Islet of Langerhans (tissue), 1 donor: ENCODE measurements at regions not wholly inside any gene's neighbourhood (a gene's known extent, or its start where the extent isn't known, plus 50 kb on each side); places are given as distances from the start of the nearest gene placed in this dataset.

Experiments used
- FAIRE-seq: peaks from one replicate; lab custom pipeline; 2011; peaks lifted over from hg19 to GRCh38; lab: Jason Lieb, UNC

- no peak for FAIRE-seq
Measured at GRCh38 chr3:19093084-19093483, 55.2 kb upstream of the KCNH8 start.

GRCh38 chr3:19077388-19077787, 70.9 kb upstream of the KCNH8 start:
- FAIRE-seq = no peak

- no peak for FAIRE-seq
Measured at GRCh38 chr3:19075037-19075436, 73.3 kb upstream of the KCNH8 start.

GRCh38 chr3:19074257-19074900, 73.9 kb upstream of the KCNH8 start:
- FAIRE-seq = no peak

GRCh38 chr3:19073341-19074105, 74.8 kb upstream of the KCNH8 start:
- FAIRE-seq = no peak

GRCh38 chr3:19070325-19070724, 78.0 kb upstream of the KCNH8 start:
- FAIRE-seq = no peak

- no peak for FAIRE-seq
Measured at GRCh38 chr3:19065027-19065426, 83.3 kb upstream of the KCNH8 start.

GRCh38 chr3:19063936-19064335, 84.4 kb upstream of the KCNH8 start:
- no peak for FAIRE-seq

GRCh38 chr3:19060404-19060803, 87.9 kb upstream of the KCNH8 start:
- FAIRE-seq = no peak

GRCh38 chr3:19052874-19053273, 95.4 kb upstream of the KCNH8 start:
- no peak for FAIRE-seq

GRCh38 chr3:19046440-19046839, 101.9 kb upstream of the KCNH8 start:
- no peak for FAIRE-seq

GRCh38 chr3:19030522-19030839, 117.8 kb upstream of the KCNH8 start:
- no peak for FAIRE-seq

- no peak for FAIRE-seq
Measured at GRCh38 chr3:19029837-19030521, 118.3 kb upstream of the KCNH8 start.

- no peak for FAIRE-seq
Measured at GRCh38 chr3:19025441-19025840, 122.9 kb upstream of the KCNH8 start.

GRCh38 chr3:19022546-19022945, 125.8 kb upstream of the KCNH8 start:
- no peak for FAIRE-seq

- no peak for FAIRE-seq
Measured at GRCh38 chr3:19016851-19017250, 131.5 kb upstream of the KCNH8 start.

- FAIRE-seq = no peak
Measured at GRCh38 chr3:19013879-19014278, 134.4 kb upstream of the KCNH8 start.

- no peak for FAIRE-seq
Measured at GRCh38 chr3:19012846-19013245, 135.5 kb upstream of the KCNH8 start.

- FAIRE-seq = no peak
Measured at GRCh38 chr3:19002606-19003005, 145.7 kb upstream of the KCNH8 start.

- FAIRE-seq = no peak
Measured at GRCh38 chr3:18998069-18998468, 150.2 kb upstream of the KCNH8 start.

- FAIRE-seq = no peak
Measured at GRCh38 chr3:18992709-18993108, 155.6 kb upstream of the KCNH8 start.

GRCh38 chr3:18989237-18989795, 159.0 kb upstream of the KCNH8 start:
- FAIRE-seq = no peak

GRCh38 chr3:18988614-18989229, 159.6 kb upstream of the KCNH8 start:
- peak; percentile 84 for FAIRE-seq
